ENCODE measurements at regions not wholly inside any gene's neighbourhood (a gene's known extent, or its start where the extent isn't known, plus 50 kb on each side); places are given as distances from the start of the nearest gene placed in this dataset.
"Not testable (repeated sequence)": the region's sequence is repeated elsewhere in the genome, so short reads cannot be mapped to it uniquely, and the experiment has no call there.

- DNase-seq (ENCODE audit: low spot score), result no peak
Measured at GRCh38 chr3:66803721-66804695, 194.1 kb upstream of the KBTBD8 start.

GRCh38 chr3:66808891-66809594 lies 189.1 kb upstream of the KBTBD8 start:
- DNase-seq (ENCODE audit: low spot score), result no peak

DNA sequence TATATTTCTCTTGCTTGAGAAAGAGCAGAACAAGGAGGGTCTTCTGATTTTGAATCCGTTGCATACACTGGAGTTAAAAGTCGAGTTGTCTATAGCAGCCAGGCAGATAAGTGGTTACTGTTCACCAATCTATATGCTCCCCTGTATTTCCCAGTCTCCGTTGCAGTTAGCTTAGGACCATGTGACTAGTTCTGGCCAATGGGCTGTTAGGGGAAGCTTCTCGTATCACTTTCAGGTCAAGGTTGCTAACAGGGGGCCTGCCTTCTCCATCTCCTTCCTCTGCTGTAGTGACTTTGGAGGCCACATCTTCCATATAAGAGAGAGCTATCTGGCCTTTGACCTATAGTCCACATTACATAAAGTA lies 188.5 kb upstream of the KBTBD8 start:
- DNase-seq (ENCODE audit: low spot score), result no peak

- DNase-seq (ENCODE audit: low spot score), result no peak
Measured at GRCh38 chr3:66812136-66812535, 186.0 kb upstream of the KBTBD8 start.

DNA sequence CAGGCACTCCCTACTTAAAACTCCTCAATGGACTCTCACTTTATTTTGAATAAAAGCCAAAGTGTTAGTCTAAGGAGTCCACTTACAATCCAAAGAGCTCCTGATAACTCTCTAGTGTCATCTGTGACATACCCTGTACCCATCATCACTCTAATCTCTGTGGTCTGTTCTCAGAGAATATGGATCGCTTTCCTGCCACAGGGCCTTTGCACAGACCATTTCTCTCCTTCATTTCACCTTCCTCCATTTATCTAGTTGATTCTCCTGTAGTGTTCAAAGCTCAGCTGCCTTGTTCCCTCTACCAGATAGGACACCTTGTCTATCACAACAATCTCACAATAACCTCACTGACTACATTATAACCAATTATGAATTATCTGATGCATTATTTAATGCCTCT lies 185.4 kb upstream of the KBTBD8 start:
- DNase-seq (ENCODE audit: low spot score), result no peak

DNA sequence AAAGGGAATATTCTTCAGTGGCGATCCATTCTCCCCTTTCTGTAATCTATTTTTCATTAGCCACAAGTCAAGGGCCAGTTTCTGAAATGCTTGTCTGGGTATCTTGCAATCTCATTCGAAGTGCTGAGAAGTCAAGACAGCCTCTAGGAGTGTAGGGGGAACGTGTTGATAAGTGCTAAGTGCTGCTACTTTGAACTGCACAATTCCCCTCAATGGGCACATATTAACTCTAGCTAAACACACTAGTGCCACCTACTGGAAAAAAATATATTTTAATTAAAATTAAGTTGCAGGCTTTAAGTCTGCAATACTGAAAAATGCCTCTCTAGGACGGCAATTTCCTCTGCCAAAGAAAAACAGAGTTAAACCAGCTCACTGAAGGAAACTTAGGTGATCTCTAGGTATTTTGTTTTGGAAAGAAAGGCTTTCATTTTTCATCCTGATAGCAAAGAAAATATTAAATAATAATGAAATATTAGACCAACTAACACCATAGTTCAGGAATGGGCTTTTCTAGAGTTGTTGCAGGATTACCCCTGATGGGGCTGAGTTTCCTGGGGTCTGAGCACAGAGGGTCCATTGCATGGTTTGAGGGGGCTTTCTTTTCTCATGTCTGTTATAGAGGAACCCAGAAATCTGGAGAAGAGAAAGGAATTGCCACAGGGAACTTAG lies 181.9 kb upstream of the KBTBD8 start:
- DNase-seq (ENCODE audit: low spot score), result peak; percentile 83

GRCh38 chr3:66817951-66818557 lies 180.1 kb upstream of the KBTBD8 start:
- DNase-seq (ENCODE audit: low spot score), result no peak

GRCh38 chr3:66819993-66820501 lies 178.1 kb upstream of the KBTBD8 start:
- DNase-seq (ENCODE audit: low spot score), result peak; percentile 98

- DNase-seq (ENCODE audit: low spot score), result no peak
Measured at GRCh38 chr3:66822186-66823008, 175.7 kb upstream of the KBTBD8 start.

GRCh38 chr3:66823009-66823397 lies 175.1 kb upstream of the KBTBD8 start:
- DNase-seq (ENCODE audit: low spot score), result no peak

GRCh38 chr3:66823532-66823931 lies 174.6 kb upstream of the KBTBD8 start:
- no peak for DNase-seq (ENCODE audit: low spot score)

GRCh38 chr3:66825375-66825774 lies 172.7 kb upstream of the KBTBD8 start:
- no peak for DNase-seq (ENCODE audit: low spot score)

DNA sequence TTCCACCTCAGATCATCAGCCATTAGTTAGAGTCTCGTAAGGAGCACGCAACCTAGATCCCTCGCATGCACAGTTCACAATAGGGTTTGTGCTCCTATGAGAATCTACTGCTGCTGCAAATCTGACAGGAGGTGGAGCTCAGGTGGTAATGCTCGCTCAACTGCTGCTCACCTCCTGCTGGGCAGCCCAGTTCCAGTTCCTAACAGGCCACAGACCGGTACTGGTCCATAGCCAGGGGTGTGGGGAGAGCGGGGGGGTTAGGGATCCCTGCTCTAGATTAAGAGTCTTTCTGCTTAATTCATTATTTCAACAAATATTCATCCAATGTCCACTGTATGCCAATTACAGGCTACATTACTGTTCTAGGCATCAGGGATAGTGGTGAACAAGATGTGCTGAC lies 170.4 kb upstream of the KBTBD8 start:
- DNase-seq (ENCODE audit: low spot score), result no peak

GRCh38 chr3:66828303-66828702 lies 169.8 kb upstream of the KBTBD8 start:
- DNase-seq (ENCODE audit: low spot score), result no peak

GRCh38 chr3:66830301-66830700 lies 167.8 kb upstream of the KBTBD8 start:
- no peak for DNase-seq (ENCODE audit: low spot score)

GRCh38 chr3:66831931-66832330 lies 166.2 kb upstream of the KBTBD8 start:
- DNase-seq (ENCODE audit: low spot score), result no peak

- peak; percentile 82 for DNase-seq (ENCODE audit: low spot score)
Measured at GRCh38 chr3:66836363-66837152, 161.5 kb upstream of the KBTBD8 start.

DNA sequence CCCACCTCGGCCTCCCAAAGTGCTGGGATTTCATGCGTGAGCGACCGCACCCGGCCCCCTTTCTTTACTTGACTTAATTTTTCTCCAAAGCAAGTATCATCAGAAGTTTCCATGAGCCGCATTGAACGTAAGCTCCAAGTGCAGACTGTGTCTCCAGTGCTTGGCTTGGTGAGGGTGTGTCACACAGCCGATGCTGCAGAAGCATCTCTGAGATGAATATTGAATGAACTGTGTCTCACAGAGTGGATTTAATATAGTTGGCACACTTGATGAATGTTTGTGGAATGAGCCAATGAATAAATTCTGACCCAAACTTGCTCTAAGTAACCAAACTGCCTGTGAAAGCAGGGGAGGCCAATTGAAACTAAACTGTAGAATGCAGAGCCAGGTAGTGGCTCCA lies 159.4 kb upstream of the KBTBD8 start:
- no peak for DNase-seq (ENCODE audit: low spot score)

GRCh38 chr3:66839508-66839907 lies 158.6 kb upstream of the KBTBD8 start:
- no peak for DNase-seq (ENCODE audit: low spot score)

DNA sequence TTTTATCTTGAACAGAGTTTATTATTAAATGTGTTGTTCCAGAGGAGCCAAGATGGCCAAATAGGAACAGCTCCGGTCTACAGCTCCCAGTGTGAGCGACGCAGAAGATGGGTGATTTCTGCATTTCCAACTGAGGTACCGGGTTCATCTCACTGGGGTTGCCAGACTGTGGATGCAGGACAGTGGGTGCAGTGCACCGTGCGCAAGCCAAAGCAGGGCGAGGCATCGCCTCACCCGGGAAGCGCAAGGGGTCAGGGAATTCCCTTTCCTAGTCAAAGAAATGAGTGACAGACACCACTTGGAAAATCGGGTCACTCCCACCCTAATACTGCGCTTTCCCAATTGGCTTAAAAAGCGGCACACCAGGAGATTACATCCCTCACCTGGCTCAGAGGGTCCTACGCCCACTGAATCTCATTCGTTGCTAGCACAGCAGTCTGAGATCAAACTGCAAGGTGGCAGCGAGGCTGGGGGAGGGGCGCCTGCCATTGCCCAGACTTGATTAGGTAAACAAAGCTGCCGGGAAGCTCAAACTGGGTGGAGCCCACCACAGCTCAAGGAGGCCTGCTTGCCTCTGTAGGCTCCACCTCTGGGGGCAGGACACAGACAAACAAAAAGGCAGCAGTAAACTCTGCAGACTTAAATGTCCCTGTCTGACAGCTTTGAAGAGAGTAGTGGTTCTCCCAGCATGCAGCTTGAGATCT lies 155.2 kb upstream of the KBTBD8 start:
- DNase-seq (ENCODE audit: low spot score), result not testable (repeated sequence)

All from pons (tissue), 1 donor.